MG63 (cell line): ENCODE measurements at regions not wholly inside any gene's neighbourhood (a gene's known extent, or its start where the extent isn't known, plus 50 kb on each side); places are given as distances from the start of the nearest gene placed in this dataset.

Experiments used
- DNase-seq: peaks from one replicate; pipeline ENCODE4 v3.0.0-alpha.2; 2020
- H3K27me3 ChIP-seq: fragments of 250-450 bp; sonication (Bioruptor Pico); 2 replicates; pipeline ENCODE4 v1.5.1; 2020; ENCODE audit warnings: mild to moderate bottlenecking, moderate library complexity
- H3K36me3 ChIP-seq: fragments of 250-450 bp; sonication (Bioruptor Pico); 2 replicates; pipeline ENCODE4 v1.5.1; 2020; ENCODE audit warnings: mild to moderate bottlenecking, moderate library complexity
- H3K4me3 ChIP-seq: fragments of 250-450 bp; sonication (Bioruptor Pico); 2 replicates; pipeline ENCODE4 v1.5.1; 2020; ENCODE audit warnings: mild to moderate bottlenecking, moderate library complexity
- H3K9me3 ChIP-seq: fragments of 250-450 bp; sonication (Bioruptor Pico); 2 replicates; pipeline ENCODE4 v1.5.1; 2020; ENCODE audit warnings: mild to moderate bottlenecking, moderate library complexity

DNA sequence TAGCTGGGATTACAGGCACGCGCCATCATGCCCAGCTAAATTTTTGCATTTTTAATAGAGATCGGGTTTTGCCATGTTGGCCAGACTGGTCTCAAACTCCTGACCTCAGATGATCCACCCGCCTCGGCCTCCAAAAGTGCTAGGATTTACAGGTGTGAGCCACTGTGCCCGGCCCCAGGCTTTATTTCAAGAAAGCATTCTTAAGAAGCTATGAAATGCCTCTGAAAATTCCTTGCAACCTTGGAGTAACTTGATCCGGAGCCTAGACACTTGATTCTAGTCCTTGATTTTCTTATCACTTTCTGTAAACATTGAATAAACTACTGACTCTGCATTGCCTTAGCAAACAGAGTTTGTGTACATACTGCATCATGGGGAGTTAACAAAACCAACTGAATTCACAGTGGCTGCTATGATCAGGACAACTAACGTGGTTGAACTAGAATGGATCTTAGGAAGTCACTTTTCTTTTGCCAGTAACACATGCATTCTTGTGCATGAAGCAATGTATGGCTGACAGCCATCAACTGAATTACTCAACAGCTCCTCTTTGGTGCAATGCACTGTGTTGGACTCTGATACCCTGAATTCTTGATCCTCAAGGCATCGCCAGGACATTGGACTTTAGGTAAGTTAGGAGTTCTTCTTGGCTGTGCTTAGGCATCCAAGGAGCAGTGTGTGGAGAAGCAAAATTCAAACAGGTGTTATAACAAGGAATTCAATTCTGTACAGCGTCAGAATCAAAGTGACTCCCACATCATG, 102.8 kb upstream of the TMEM170B start:
- Histone ChIP-seq H3K4me3 (no peak overlapping the region), H3K9me3 (no peaks in the 10 kb centered on the region), H3K36me3 (no peaks in the 10 kb centered on the region), H3K27me3 (no peaks in the 10 kb centered on the region)
- DNase-seq, result peak; percentile 83

DNA sequence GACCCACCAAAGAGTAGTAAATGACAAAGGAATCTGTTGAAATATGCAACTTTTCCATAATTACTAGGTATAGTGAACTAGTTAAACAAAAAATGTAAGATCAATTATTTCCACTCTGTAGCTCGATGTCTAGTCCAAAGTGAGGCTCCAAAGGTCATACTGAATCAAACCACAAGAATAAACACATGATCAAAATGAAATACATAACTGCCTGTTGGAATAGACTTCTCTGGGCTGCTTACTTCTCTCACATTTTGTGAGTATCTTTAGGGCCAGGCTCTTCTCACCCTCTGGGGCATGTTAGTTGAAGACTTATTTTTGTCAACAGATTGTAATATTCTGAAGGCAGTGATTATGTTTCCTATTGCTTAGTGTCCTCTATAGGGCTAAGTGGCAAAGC, 103.7 kb upstream of the TMEM170B start:
- H3K4me3 ChIP-seq, result no peak overlapping the region
- DNase-seq, result no peak
- no peaks in the 10 kb centered on the region for H3K36me3 ChIP-seq
- no peaks in the 10 kb centered on the region for H3K27me3 ChIP-seq
- no peaks in the 10 kb centered on the region for H3K9me3 ChIP-seq

DNA sequence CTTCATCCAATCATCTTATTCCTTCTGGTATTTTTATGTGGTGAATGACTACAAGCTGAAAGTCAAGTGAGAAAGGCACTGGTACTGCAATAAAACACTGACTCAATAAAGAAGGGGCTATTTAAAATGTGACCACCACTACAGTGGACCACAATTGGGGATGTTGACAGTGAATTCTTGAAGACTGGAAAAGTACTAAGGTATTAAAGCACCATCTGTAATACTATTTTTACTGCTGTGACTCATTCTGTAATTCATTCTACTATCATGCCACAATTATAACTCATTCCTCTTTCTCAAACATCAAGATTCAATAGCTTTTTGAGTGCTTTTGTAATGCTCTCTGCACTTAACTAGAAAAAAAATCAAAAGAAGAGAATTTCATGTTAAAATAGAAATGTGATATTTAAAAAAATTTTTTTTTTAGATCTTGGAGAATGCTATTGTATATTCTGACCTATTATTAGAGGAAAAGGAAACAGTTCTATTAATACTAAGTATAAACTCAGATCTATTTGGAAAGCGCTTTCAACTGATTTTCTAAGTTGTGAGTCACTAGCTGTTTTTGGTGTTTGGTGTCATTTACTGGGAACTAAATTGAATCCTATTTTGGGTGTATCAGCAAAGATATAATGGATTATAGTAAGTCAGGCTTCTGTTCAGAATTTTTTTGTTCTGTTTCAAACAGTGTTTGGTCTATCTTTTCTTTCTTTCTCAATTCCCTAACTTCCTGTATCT, 104.7 kb upstream of the TMEM170B start:
- Histone ChIP-seq H3K9me3 (no peaks in the 10 kb centered on the region), H3K27me3 (no peaks in the 10 kb centered on the region), H3K36me3 (no peaks in the 10 kb centered on the region), H3K4me3 (no peak overlapping the region)
- DNase-seq, result no peak

DNA sequence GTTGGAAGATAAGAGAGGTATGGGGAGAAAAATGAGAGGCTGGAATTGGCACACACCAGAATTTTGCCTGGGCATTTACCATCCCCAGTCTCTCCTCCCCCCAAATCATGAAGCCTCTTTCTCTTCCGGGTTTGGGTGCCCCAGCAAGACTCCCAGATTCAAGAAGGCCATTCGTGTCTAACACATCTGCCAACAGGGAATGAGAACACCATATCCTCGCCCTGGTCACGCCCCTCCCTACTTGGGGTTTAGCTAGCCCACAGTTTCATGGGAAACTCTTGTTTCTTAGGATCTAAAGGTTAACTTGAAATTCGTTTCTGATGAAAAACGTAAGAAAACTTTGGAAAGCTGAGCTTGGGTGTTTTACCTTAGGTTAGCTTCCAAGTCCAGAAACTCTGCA, 105.5 kb upstream of the TMEM170B start:
- DNase-seq, result peak; percentile 65
- Histone ChIP-seq H3K9me3 (no peaks in the 10 kb centered on the region), H3K27me3 (no peaks in the 10 kb centered on the region), H3K4me3 (no peak overlapping the region), H3K36me3 (no peaks in the 10 kb centered on the region)

DNA sequence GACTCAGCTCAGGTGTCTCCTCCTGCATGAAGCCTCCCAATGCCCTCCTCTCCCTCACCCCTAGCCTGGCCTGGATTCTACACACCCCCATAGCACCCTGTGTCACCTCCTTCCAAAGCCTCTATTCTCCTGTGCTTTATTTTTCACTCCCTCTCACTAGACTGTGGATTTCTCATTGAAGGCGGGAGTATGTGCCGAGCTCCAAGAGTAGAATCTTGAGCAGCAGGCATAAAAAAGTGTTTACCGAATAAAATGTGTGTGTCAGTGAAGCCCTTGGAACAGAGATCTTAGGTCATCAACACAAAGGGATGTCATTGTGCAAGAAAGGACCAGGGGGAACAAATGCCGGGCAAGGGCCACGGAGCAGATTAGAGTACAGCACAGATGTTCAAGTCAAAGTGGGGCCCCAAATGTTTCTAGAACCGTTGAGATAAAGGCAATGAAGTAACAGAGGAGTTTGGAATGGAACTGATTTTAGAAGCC, 106.1 kb upstream of the TMEM170B start:
- Histone ChIP-seq H3K9me3 (no peaks in the 10 kb centered on the region), H3K27me3 (no peaks in the 10 kb centered on the region), H3K4me3 (no peak overlapping the region), H3K36me3 (no peaks in the 10 kb centered on the region)
- DNase-seq, result no peak

DNA sequence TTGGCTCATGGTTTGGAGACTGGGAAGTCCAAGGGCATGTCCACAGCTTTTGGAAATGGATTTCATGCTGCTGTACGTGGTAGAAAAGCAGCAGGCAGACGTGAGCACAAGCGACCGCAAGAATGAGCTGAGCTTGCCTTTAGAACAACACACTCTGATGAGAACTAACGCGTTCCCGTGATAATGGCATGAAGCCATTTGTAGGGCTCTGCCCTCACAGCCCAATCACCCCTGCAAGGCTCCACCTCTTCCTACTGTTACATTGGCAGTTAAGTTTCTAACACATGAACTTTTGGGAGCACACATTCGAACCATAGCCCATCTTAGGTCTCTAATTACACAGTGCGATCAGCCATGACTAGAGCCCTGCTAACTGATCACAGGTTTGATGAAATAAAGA, 107.5 kb upstream of the TMEM170B start:
- H3K27me3 ChIP-seq, result no peaks in the 10 kb centered on the region
- H3K9me3 ChIP-seq, result no peaks in the 10 kb centered on the region
- no peaks in the 10 kb centered on the region for H3K36me3 ChIP-seq
- H3K4me3 ChIP-seq, result no peak overlapping the region
- peak; percentile 38 for DNase-seq

DNA sequence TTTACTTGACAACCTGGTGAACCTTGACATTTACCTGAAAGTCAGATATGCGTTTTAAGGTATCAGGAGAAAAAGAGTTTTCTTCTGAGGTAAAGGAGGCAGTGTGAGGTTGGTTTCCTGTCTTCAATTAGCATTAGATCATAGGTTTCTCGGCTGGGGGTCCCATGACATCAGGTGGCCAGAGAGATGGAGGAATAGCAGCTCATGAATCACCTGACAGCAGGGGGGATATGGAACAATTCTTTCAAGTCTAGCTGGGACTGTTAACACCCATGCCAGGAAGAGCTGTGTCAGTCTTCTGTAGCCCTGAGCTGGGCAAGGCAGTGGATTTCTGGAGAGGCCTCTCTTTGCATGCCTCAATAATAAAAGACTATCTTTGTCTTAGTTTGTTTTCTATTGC, 108.0 kb upstream of the TMEM170B start:
- H3K4me3 ChIP-seq, result no peak overlapping the region
- no peaks in the 10 kb centered on the region for H3K9me3 ChIP-seq
- H3K36me3 ChIP-seq, result no peaks in the 10 kb centered on the region
- no peaks in the 10 kb centered on the region for H3K27me3 ChIP-seq
- peak; percentile 78 for DNase-seq

DNA sequence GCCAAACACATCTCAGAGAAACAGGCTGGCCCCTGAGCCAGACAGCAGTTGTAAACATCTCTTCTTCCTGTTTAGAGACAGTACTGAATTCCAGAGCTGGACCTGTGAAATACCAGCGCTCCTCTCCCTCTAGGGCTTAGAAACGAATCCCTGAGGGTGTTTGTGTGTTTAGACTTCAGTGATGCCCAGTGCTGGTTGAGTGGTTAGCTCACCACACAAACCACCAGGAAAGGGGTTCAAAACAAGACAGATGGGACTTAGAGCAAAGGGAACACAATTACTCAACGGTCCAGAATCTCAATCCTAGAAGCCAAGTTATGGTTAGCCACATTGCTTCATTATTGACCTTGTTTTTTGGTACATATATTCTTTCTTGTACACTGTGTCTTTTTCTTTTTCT, 108.7 kb upstream of the TMEM170B start:
- Histone ChIP-seq H3K27me3 (no peaks in the 10 kb centered on the region), H3K4me3 (no peak overlapping the region), H3K36me3 (no peaks in the 10 kb centered on the region), H3K9me3 (no peaks in the 10 kb centered on the region)
- DNase-seq, result peak; percentile 84

DNA sequence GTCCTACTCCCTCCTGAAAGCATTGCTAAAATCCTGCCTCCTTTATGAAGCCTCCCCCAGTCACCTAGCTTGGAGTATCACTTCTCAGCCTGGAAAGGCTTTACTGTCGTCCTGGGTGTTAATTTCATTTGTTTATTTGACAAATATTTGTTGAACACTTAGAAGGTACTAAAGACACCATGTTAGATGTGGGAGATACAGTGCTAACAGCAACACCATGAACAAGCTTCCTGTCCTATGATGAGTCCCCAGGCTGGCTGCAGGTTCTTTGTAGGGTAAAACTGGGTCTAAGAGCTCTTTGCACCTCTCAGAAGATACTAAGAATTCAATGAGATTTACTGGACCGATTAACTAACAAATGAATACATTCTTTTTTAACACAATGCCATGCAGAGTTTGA, 109.2 kb upstream of the TMEM170B start:
- DNase-seq, result no peak
- H3K4me3 ChIP-seq, result no peak overlapping the region
- no peaks in the 10 kb centered on the region for H3K9me3 ChIP-seq
- no peaks in the 10 kb centered on the region for H3K36me3 ChIP-seq
- H3K27me3 ChIP-seq, result no peaks in the 10 kb centered on the region

DNA sequence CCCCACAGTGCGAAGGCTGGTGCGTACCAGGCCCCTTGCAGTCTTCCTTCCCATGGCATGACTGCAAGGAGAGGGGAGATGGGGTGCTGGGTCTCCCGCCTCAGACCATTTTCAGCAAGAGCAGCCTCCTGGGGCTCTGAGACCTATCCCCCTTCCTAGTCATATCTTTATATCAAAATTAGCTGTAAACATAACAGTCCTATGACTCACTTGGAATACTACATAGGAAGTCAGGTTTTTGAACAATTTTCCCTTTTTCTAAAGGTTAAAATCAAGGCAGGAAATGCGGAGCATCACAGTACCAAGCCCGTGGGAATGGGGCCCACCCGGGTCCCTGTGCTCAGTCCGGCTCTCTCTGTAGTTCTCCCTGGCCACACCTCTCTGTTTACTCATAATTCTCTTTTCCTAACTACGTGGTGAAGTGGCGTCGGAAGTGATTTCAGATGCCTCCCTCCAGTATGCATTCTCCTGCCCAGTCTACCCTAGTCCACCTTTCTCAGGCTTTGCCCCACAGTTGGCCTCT, 109.8 kb upstream of the TMEM170B start:
- Histone ChIP-seq H3K36me3 (no peaks in the 10 kb centered on the region), H3K27me3 (no peaks in the 10 kb centered on the region), H3K9me3 (no peaks in the 10 kb centered on the region), H3K4me3 (no peak overlapping the region)
- no peak for DNase-seq

DNA sequence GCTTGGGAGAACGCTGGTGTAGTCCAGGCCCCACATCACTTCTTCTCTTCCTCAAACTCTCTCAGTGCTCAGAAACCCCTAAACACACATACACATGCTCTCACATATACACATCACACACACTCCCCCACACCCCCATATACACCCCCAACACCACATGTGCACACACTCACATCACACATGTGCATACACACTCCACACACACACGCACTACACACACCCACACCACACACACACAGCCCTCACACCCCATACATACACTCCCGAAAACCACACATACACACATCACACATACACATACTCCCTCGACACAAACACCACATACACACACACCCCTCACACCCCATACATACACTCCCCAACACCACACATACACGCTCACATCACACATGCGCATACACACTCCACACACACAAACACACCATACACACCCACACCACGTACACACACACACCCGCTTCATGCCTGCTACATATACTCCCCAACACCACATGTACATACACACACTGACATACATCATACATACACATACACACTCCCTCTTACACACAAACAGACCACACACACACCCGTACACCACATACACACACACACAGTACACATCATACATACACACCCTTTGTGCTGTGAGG, 110.3 kb upstream of the TMEM170B start:
- H3K4me3 ChIP-seq, result no peak overlapping the region
- H3K9me3 ChIP-seq, result no peaks in the 10 kb centered on the region
- H3K36me3 ChIP-seq, result no peaks in the 10 kb centered on the region
- H3K27me3 ChIP-seq, result no peaks in the 10 kb centered on the region
- DNase-seq, result no peak

DNA sequence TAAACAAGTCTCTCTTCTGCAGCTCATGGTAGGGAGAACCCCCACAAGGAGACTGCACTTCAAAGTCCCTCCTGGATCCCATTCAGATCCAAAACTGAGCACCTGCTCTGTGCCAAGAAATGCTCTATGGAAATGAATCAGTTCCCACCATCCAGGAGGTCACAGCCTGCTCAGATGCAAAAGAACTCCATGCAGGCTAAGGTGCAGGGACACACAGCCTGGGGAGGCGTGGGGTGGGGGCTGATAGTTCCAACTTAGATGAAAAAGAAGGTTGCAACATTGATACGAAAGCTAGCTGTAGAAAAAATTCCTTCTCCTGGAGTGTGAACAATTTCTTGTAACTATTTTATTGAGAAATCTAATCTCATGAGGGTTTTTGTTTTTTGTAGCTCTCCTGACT, 111.0 kb upstream of the TMEM170B start:
- Histone ChIP-seq H3K27me3 (no peaks in the 10 kb centered on the region), H3K36me3 (no peaks in the 10 kb centered on the region), H3K9me3 (no peaks in the 10 kb centered on the region), H3K4me3 (no peak overlapping the region)
- peak; percentile 23 for DNase-seq

DNA sequence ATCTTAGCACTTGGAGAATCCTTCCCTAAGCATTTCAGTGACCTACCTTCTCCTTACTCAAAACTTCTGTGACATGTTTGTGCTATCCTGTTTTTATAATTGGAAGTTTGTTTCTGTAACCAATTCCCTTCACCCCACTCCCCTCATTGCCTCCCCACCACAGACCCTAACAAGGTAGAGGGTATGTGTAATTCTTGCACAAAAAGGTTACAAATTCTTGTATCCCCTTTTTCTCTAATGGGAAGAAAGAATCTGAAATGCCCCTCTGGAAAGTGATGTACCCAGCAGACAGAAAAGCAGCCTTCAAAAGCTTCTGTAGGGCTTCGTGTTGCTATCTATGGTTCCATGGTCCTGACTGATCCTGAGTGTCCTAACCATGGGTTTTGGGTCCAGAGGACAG, 111.7 kb upstream of the TMEM170B start:
- H3K27me3 ChIP-seq, result no peaks in the 10 kb centered on the region
- H3K36me3 ChIP-seq, result no peaks in the 10 kb centered on the region
- DNase-seq, result no peak
- H3K4me3 ChIP-seq, result no peak overlapping the region
- H3K9me3 ChIP-seq, result no peaks in the 10 kb centered on the region

DNA sequence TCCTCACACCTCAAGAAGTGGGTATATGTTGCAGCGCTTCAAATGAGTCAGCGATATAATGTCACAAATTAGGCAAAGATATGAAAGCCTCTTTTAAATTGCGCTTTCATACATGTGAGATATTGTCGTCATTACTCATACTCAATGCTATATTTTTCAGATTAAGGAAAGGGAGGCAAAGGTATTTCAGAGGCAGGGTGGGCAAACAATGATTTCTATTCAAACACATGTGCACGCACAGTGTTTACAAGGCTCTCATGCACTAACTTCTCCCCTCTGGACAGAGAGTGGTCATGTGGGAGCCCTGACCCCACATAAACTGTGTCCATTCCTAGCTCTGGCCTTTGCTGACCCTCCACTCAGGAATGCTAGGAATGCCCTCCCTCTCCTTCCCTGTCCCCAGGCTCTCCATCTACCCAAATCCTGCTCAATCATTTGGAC, 112.1 kb upstream of the TMEM170B start:
- no peaks in the 10 kb centered on the region for H3K36me3 ChIP-seq
- H3K9me3 ChIP-seq, result no peaks in the 10 kb centered on the region
- H3K4me3 ChIP-seq, result no peak overlapping the region
- H3K27me3 ChIP-seq, result no peaks in the 10 kb centered on the region
- DNase-seq, result peak; percentile 41

DNA sequence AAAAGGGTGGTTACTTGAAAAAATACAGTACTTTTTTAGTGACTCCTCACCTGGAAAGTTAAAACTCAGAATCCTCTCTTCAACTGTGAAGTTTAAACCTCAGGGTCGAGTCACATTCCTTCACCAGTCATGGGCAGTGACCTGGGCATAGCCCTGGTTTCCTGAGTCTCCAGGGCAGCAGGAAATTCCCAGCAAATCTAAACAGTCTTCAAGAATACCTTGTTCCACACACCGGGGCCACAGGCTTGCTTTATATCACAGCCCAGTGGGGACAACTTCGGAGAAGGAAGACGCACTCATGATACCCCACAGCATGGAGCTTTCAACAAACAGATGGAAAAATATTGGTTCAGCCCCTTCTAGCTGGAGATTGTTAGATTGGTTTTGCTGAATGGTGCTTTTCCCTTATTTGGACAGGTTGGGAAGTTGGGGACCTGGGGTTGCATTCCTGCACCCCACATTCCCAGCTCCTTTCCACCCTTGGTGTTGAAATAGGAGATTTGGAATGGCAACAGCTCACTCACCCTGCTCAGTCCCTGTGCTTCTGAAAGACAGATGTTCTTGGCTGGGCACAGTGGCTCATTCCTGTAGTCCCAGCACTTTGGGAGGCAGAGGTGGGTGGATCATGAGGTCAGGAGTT, 113.0 kb upstream of the TMEM170B start:
- Histone ChIP-seq H3K9me3 (no peaks in the 10 kb centered on the region), H3K4me3 (no peak overlapping the region), H3K27me3 (no peaks in the 10 kb centered on the region), H3K36me3 (no peaks in the 10 kb centered on the region)
- DNase-seq, result peak; percentile 37

DNA sequence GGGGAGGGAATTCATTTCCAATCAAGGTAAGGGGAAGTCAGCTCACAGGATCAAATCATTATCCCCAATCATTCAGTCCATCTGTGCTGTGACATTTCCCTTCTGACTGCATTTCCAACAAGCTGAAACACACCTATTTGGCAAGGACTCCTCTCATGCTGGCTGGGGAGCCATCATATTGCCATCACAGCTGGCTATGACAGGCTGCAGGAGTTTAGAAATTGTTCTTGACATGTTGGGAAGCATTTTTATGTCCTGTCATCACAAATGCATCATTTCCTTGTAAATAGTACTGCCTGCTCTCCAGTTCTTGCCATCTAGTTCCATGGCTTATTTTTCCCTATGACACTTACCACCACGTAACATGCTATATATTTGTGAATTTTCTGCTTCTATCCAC, 113.9 kb upstream of the TMEM170B start:
- no peak for DNase-seq
- no peaks in the 10 kb centered on the region for H3K36me3 ChIP-seq
- H3K9me3 ChIP-seq, result no peaks in the 10 kb centered on the region
- no peaks in the 10 kb centered on the region for H3K27me3 ChIP-seq
- no peak overlapping the region for H3K4me3 ChIP-seq

DNA sequence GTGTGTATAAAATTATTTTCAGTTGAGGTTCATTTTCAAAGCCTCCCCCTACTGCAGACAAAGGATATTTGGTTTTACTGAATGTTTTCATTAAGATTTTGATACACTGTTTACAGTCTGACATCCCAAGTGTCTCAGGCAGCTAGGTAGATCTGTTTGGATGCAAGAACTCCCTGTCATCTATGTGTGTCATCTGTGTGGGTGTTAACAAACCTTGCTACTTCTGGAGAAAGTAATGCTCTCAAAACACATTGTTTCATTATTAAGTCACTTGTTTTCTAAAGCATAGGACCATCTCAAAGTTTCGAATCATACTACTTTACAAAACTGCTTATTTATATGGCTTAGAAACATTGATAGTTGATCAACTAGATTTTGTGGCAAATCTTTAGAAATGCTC, 114.5 kb upstream of the TMEM170B start:
- no peak for DNase-seq
- H3K9me3 ChIP-seq, result no peaks in the 10 kb centered on the region
- H3K36me3 ChIP-seq, result no peaks in the 10 kb centered on the region
- no peak overlapping the region for H3K4me3 ChIP-seq
- H3K27me3 ChIP-seq, result no peaks in the 10 kb centered on the region
